Endothelial cell of umbilical vein (primary cell): ENCODE measurements at regions not wholly inside any gene's neighbourhood (a gene's known extent, or its start where the extent isn't known, plus 50 kb on each side); places are given as distances from the start of the nearest gene placed in this dataset.

ENCODE experiments used
- BruUV-seq: library from RNA; stranded (reverse); fragments of 400-500 nt; replicated peaks from 2 replicates; lab custom pipeline; 2021; lab: Mats Ljungman, UMichigan
- CTCF ChIA-PET: fragments of 300-600, 350-600 bp; sonication (Branson Sonifier 250); formaldehyde crosslinking; loops from one replicate; lab custom pipeline; 2021; ENCODE audit warnings: antibody characterized with exemption, inconsistent platforms; lab: Charles Lee
- POLR2A ChIA-PET: fragments of 300-600, 350-600 bp; sonication (Branson Sonifier 250); formaldehyde crosslinking; loops from one replicate; lab custom pipeline; 2021; ENCODE audit warnings: antibody characterized with exemption, inconsistent platforms; lab: Charles Lee
- DNase-seq: peaks from one replicate; pipeline ENCODE4 v3.0.0-alpha.2; 2011; ENCODE audit warnings: low read depth, low spot score
- FAIRE-seq: peaks from 2 replicates; lab custom pipeline; 2011; peaks lifted over from hg19 to GRCh38; lab: Jason Lieb, UNC
- H2AFZ ChIP-seq: 2 replicates; pipeline ENCODE4 v1.6.0; 2012; ENCODE audit warnings: low read depth, low read length, control low read depth, inconsistent platforms
- H3K27ac ChIP-seq: 2 replicates; pipeline ENCODE4 v1.5.1; 2011; ENCODE audit warnings: low read depth, mild to moderate bottlenecking, control low read depth, low read length, moderate library complexity; ENCODE audit not compliant: insufficient read depth
- H3K27me3 ChIP-seq, 2 experiments: 2 replicates each; pipeline versions ENCODE4 v1.6.0 to v1.6.1; 2011; ENCODE audit warnings: low read length in 2 of 2, mixed read lengths in 1 of 2; ENCODE audit not compliant: control insufficient read depth in 2 of 2, insufficient read depth in 2 of 2
- H3K36me3 ChIP-seq, 2 experiments: 2 replicates in 1 of 2; 3 replicates in 1 of 2; pipeline ENCODE4 v1.5.1; 2011; ENCODE audit warnings: low read length in 2 of 2, mild to moderate bottlenecking in 1 of 2, moderate library complexity in 1 of 2; ENCODE audit not compliant: control insufficient read depth in 2 of 2, insufficient read depth in 2 of 2; ENCODE audit errors: extremely low read depth in 1 of 2
- H3K4me1 ChIP-seq: 3 replicates; pipeline ENCODE4 v1.5.1; 2011; ENCODE audit warnings: mild to moderate bottlenecking, low read length; ENCODE audit not compliant: control insufficient read depth, insufficient read depth; ENCODE audit errors: extremely low read depth
- H3K4me2 ChIP-seq: 2 replicates; pipeline ENCODE4 v1.6.1; 2011; ENCODE audit warnings: low read length, control low read depth, mixed read lengths; ENCODE audit not compliant: insufficient read depth
- H3K4me3 ChIP-seq, 3 experiments: fragments of 200-600 bp in 1 of 3; sonication (generic), shearing (Covaris generic) in 1 of 3; replicated peaks in 1 of 3; 2 replicates each; pipeline ENCODE4 v1.5.1; 2011 to 2016; ENCODE audit warnings: control low read depth in 3 of 3, low read length in 3 of 3, mild to moderate bottlenecking in 2 of 3, inconsistent platforms in 1 of 3, low read depth in 1 of 3, moderate library complexity in 1 of 3; ENCODE audit not compliant: insufficient read depth in 1 of 3
- H3K79me2 ChIP-seq: 2 replicates; pipeline ENCODE4 v1.6.0; 2012; ENCODE audit warnings: low read length, inconsistent platforms; ENCODE audit not compliant: control insufficient read depth, insufficient read depth
- H3K9ac ChIP-seq: replicated peaks from 2 replicates; pipeline ENCODE3; 2011; ENCODE audit warnings: low read length, control low read depth; ENCODE audit not compliant: insufficient read depth; ENCODE audit errors: extremely low read depth
- H3K9me1 ChIP-seq: replicated peaks from 3 replicates; pipeline ENCODE4 v1.6.0; 2011; ENCODE audit warnings: mild to moderate bottlenecking, low read length; ENCODE audit not compliant: control insufficient read depth, insufficient read depth; ENCODE audit errors: extremely low read depth
- H3K9me3 ChIP-seq: replicated peaks from 2 replicates; pipeline ENCODE4 v1.5.1; 2012; ENCODE audit warnings: low read length, inconsistent platforms; ENCODE audit not compliant: control insufficient read depth, insufficient read depth
- H4K20me1 ChIP-seq: replicated peaks from 2 replicates; pipeline ENCODE3; 2011; ENCODE audit warnings: mild to moderate bottlenecking, low read length; ENCODE audit not compliant: control insufficient read depth, insufficient read depth; ENCODE audit errors: extremely low read depth
- EZH2 ChIP-seq: IDR thresholded peaks from 2 replicates; pipeline ENCODE4 v1.6.1; 2012; ENCODE audit warnings: borderline replicate concordance, low read depth, mild to moderate bottlenecking, moderate library complexity, low read length, inconsistent platforms; ENCODE audit not compliant: severe bottlenecking
- FOS ChIP-seq: IDR thresholded peaks from 2 replicates; pipeline ENCODE4 v1.6.1; 2011; ENCODE audit warnings: mild to moderate bottlenecking, low read length, moderate library complexity, borderline replicate concordance; ENCODE audit not compliant: insufficient read depth
- GATA2 ChIP-seq: IDR thresholded peaks from 2 replicates; pipeline ENCODE4 v1.7.0; 2011; ENCODE audit warnings: low read depth, mild to moderate bottlenecking, moderate library complexity, mixed read lengths, low read length; ENCODE audit not compliant: insufficient read length, insufficient read depth
- JUN ChIP-seq: IDR thresholded peaks from 2 replicates; pipeline ENCODE4 v1.6.1; 2011; ENCODE audit warnings: borderline replicate concordance, low read depth; ENCODE audit not compliant: insufficient read length, insufficient read depth
- MYC ChIP-seq: IDR thresholded peaks from one replicate; pipeline ENCODE4 v1.6.1; 2011; ENCODE audit warnings: mild to moderate bottlenecking, low read depth, low read length
- POLR2A ChIP-seq: IDR thresholded peaks from 2 replicates; pipeline ENCODE4 v1.6.1; 2012; ENCODE audit warnings: low read depth, mild to moderate bottlenecking, control low read depth, low read length
- POLR2AphosphoS5 ChIP-seq: IDR thresholded peaks from 2 replicates; pipeline ENCODE4 v1.6.1; 2012; ENCODE audit warnings: low read depth, mild to moderate bottlenecking, control low read depth, low read length, moderate library complexity; ENCODE audit not compliant: insufficient read depth
- dilution Hi-C: fragments of 300-500 bp; cut with MboI; formaldehyde crosslinking; loops from one replicate; pipeline ENCODE4 v1.15.0; 2019; ENCODE audit warnings: low sequenced_read_pairs; ENCODE audit not compliant: extremely low pct_ligation_motif_present
- intact Hi-C: fragments of 100-400 bp; cut with micrococcal nuclease; formaldehyde crosslinking; loops from one replicate; pipeline ENCODE4 v1.10.0; 2022
- TF ChIP-seq, protein P1 (sequence below): IDR thresholded peaks from 2 replicates; pipeline ENCODE4 v1.6.1; 2011; ENCODE audit not compliant: insufficient read depth, insufficient read length
- TF ChIP-seq, protein P2 (sequence below), 2 donors: IDR thresholded peaks; 1 replicate in 1 of 2; 2 replicates in 1 of 2; pipeline ENCODE4 v1.5.1; 2011; ENCODE audit warnings: low read length in 2 of 2, mild to moderate bottlenecking in 2 of 2, moderate library complexity in 2 of 2, control low read depth in 1 of 2, inconsistent platforms in 1 of 2, low read depth in 1 of 2; ENCODE audit not compliant: insufficient read depth in 1 of 2; ENCODE audit errors: extremely low read depth in 1 of 2

GRCh38 chr4:129994715-129995114 is 898.8 kb downstream of the C4orf33 start:
- no peak for FAIRE-seq
- DNase-seq, result no peak
- ChIA-PET CTCF (interaction anchor here (1.5 kb wide), 1 partner anchor 15 kb away, joined by 3 read pairs; no protein-coding TSS in a partner anchor), POLR2A (no interaction called here)
- BruUV-seq, result no TSS peak
- Histone ChIP-seq H3K4me2 (no peak overlapping the region), H3K4me1 (no peaks in the 10 kb centered on the region), H3K4me3 (no peak overlapping the region), H3K9me1 (no peaks in the 10 kb centered on the region), H3K27ac (no peak overlapping the region), H4K20me1 (no peaks in the 10 kb centered on the region), H2AFZ (no peak overlapping the region), H3K79me2 (no peaks in the 10 kb centered on the region), H3K36me3 (no peaks in the 10 kb centered on the region), H3K27me3 (no peaks in the 10 kb centered on the region), H3K9ac (no peak overlapping the region), H3K9me3 (no peaks in the 10 kb centered on the region)
- dilution Hi-C loops, result no loop called here
- intact Hi-C loops, result no loop called here
- no peak for TF ChIP-seq FOS
- TF ChIP-seq GATA2, result no peak
- TF ChIP-seq, protein P1, sequence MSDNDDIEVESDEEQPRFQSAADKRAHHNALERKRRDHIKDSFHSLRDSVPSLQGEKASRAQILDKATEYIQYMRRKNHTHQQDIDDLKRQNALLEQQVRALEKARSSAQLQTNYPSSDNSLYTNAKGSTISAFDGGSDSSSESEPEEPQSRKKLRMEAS, result no peak
- TF ChIP-seq POLR2AphosphoS5, result no peak
- no peak for TF ChIP-seq POLR2A
- TF ChIP-seq, protein P2, sequence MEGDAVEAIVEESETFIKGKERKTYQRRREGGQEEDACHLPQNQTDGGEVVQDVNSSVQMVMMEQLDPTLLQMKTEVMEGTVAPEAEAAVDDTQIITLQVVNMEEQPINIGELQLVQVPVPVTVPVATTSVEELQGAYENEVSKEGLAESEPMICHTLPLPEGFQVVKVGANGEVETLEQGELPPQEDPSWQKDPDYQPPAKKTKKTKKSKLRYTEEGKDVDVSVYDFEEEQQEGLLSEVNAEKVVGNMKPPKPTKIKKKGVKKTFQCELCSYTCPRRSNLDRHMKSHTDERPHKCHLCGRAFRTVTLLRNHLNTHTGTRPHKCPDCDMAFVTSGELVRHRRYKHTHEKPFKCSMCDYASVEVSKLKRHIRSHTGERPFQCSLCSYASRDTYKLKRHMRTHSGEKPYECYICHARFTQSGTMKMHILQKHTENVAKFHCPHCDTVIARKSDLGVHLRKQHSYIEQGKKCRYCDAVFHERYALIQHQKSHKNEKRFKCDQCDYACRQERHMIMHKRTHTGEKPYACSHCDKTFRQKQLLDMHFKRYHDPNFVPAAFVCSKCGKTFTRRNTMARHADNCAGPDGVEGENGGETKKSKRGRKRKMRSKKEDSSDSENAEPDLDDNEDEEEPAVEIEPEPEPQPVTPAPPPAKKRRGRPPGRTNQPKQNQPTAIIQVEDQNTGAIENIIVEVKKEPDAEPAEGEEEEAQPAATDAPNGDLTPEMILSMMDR (IDR thresholded peaks at IDR 0.05; ENCODE audit: extremely low read depth in 1 of 2, insufficient read depth in 1 of 2, low read depth in 1 of 2, low read length in 2 of 2), result no peak
- TF ChIP-seq MYC, result no peak
- TF ChIP-seq EZH2, result no peak
- TF ChIP-seq JUN, result no peak
